ENCODE measurements at regions not wholly inside any gene's neighbourhood (a gene's known extent, or its start where the extent isn't known, plus 50 kb on each side); places are given as distances from the start of the nearest gene placed in this dataset.
"Not testable (repeated sequence)": the region's sequence is repeated elsewhere in the genome, so short reads cannot be mapped to it uniquely, and the experiment has no call there.

DNA sequence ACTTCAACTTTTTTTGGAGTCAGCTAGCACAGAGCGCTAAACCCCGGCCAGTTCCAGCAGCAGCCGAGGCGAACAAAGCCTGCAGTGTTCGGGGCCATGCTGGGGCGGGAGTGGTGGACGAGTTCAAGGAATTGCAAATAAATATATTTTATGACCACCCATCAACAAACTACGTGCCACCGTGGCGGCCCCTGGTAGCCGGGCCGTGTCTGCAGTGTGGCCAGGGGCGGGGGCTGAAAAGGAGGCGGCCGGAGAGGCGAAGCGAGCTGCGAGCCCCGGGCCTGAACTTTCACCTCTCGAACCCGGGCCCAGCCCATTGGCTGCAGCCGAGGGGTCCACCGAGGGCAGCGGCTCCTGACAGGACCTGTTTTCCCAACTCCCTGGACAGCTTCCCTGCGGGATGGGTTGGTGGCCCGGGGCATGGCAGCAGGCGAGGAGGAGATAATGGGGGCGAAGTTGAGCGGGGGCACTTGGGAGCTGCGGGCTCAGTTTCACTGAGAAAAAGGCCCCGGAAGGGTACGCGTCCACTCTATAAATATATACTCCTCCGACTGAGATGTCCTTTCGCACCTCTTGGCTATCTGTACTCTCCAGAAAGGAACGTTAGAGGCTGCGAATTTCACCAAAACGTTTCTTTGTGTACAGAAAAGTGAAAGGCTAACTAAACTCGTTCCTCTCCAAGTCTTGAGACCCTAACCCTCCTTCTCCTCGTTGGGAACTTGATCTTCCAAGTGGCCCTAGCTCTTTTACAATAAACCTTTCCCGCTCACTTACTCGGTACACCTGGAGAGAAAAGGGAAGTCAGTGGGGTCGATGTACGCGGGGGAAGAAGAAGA is 164.6 kb upstream of the PPP1R3A start:
- intact Hi-C loops (cut with DNase I): loop anchor here (2.0 to 10.0 kb wide), 5 partner anchors 333 to 1591 kb away; partner anchors contain the start of gene MDFIC
- Histone ChIP-seq H3K4me1 (replicated peaks) (no peaks in the 10 kb centered on the region), H3K4me3 (peak overlapping the region; percentile 7 to 9), H3K27me3 (replicated peaks; ENCODE audit: insufficient read depth) (no peaks in the 10 kb centered on the region), H3K36me3 (no peaks in the 10 kb centered on the region), H3K9me3 (no peaks in the 10 kb centered on the region), H3K27ac (no peak overlapping the region)
- TF ChIP-seq POLR2A (IDR thresholded peaks at IDR 0.05): no peak
- TF ChIP-seq, protein P1, sequence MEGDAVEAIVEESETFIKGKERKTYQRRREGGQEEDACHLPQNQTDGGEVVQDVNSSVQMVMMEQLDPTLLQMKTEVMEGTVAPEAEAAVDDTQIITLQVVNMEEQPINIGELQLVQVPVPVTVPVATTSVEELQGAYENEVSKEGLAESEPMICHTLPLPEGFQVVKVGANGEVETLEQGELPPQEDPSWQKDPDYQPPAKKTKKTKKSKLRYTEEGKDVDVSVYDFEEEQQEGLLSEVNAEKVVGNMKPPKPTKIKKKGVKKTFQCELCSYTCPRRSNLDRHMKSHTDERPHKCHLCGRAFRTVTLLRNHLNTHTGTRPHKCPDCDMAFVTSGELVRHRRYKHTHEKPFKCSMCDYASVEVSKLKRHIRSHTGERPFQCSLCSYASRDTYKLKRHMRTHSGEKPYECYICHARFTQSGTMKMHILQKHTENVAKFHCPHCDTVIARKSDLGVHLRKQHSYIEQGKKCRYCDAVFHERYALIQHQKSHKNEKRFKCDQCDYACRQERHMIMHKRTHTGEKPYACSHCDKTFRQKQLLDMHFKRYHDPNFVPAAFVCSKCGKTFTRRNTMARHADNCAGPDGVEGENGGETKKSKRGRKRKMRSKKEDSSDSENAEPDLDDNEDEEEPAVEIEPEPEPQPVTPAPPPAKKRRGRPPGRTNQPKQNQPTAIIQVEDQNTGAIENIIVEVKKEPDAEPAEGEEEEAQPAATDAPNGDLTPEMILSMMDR (IDR thresholded peaks at IDR 0.05): no peak
- no peak for TF ChIP-seq POLR2AphosphoS5 (IDR thresholded peaks at IDR 0.05)
- WGBS: 23% methylated on average over 43 of the region's 45 CpGs
- no peak for DNase-seq (ENCODE audit: low spot score)

DNA sequence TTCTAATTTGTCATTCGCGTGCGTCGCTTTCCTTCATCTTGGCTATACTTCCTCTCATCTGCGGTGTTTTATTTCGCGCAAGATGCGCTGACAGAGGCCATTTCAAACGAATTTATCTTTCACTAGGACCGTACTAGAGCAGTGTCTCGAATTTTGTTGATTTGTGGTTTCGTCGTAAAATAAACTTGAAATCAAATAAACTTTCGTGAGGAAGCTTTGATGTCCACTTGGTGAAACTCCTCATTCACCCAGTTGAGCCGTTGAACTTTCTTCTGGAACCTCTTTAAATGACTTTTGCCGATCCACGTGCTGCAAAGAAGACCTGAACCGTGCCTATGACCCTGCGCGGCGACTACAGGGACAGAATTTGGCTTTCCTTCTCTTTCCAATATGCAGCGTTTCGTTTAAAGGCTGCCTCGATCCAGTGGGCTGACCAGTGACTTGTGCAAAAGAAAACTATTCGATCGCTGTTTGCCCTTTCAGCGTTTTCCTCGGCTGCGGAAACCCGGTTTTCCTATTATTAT is 163.9 kb upstream of the PPP1R3A start:
- Histone ChIP-seq H3K4me3 (peak overlapping the region in 1 of 2 donors; percentile 9), H3K9me3 (no peaks in the 10 kb centered on the region), H3K27ac (no peak overlapping the region), H3K36me3 (no peaks in the 10 kb centered on the region), H3K27me3 (replicated peaks; ENCODE audit: insufficient read depth) (no peaks in the 10 kb centered on the region), H3K4me1 (replicated peaks) (no peaks in the 10 kb centered on the region)
- 8% methylated on average over 30 of the region's 30 CpGs for WGBS
- intact Hi-C loops (cut with DNase I): loop anchor here (5.0 to 10.0 kb wide), 4 partner anchors 580 to 1592 kb away; partner anchors contain the start of gene MDFIC
- TF ChIP-seq POLR2AphosphoS5 (IDR thresholded peaks at IDR 0.05) (peak; percentile 4), POLR2A (IDR thresholded peaks at IDR 0.05) (no peak)
- no peak for DNase-seq (ENCODE audit: low spot score)

- no peak overlapping the region for H3K4me3 ChIP-seq
- H3K9me3 ChIP-seq: no peaks in the 10 kb centered on the region
- H3K4me1 ChIP-seq (replicated peaks): no peaks in the 10 kb centered on the region
- intact Hi-C loops (cut with DNase I): loop anchor here (5.0 to 10.0 kb wide), 4 partner anchors 580 to 1593 kb away; partner anchors contain the start of gene MDFIC
- DNase-seq (ENCODE audit: low spot score): no peak
- no peak overlapping the region for H3K27ac ChIP-seq
- WGBS: 29% methylated on average over 6 of the region's 6 CpGs
- TF ChIP-seq POLR2AphosphoS5 (IDR thresholded peaks at IDR 0.05) (peak; percentile 22), POLR2A (IDR thresholded peaks at IDR 0.05) (no peak)
- TF ChIP-seq, protein P1 (IDR thresholded peaks at IDR 0.05): peak; percentile 24 to 78 (median 60)
- H3K27me3 ChIP-seq (replicated peaks; ENCODE audit: insufficient read depth): no peaks in the 10 kb centered on the region
- H3K36me3 ChIP-seq: no peaks in the 10 kb centered on the region
Observed at GRCh38 chr7:114081606-114082425, 163.0 kb upstream of the PPP1R3A start.

DNA sequence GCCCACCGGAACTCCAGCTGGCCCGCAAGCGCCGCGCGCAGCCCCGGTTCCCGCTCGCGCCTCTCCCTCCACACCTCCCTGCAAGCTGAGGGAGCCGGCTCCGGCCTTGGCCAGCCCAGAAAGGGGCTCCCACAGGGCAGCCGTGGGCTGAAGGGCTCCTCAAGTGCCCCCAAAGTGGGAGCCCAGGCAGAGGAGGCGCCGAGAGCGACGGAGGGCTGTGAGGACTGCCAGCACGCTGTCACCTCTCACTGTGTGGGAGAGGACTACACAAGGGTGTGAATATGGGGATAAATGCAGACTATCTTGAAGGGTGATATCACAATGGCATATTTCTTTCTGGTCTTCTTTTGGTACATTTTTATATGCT is 158.3 kb upstream of the PPP1R3A start:
- 96% methylated on average over 9 of the region's 18 CpGs for WGBS
- H3K27ac ChIP-seq; DNase-seq (ENCODE audit: low spot score); H3K27me3 ChIP-seq (replicated peaks; ENCODE audit: insufficient read depth); H3K4me3 ChIP-seq; H3K9me3 ChIP-seq; intact Hi-C loops (cut with DNase I); H3K4me1 ChIP-seq (replicated peaks); H3K36me3 ChIP-seq: not testable (repeated sequence)

DNA sequence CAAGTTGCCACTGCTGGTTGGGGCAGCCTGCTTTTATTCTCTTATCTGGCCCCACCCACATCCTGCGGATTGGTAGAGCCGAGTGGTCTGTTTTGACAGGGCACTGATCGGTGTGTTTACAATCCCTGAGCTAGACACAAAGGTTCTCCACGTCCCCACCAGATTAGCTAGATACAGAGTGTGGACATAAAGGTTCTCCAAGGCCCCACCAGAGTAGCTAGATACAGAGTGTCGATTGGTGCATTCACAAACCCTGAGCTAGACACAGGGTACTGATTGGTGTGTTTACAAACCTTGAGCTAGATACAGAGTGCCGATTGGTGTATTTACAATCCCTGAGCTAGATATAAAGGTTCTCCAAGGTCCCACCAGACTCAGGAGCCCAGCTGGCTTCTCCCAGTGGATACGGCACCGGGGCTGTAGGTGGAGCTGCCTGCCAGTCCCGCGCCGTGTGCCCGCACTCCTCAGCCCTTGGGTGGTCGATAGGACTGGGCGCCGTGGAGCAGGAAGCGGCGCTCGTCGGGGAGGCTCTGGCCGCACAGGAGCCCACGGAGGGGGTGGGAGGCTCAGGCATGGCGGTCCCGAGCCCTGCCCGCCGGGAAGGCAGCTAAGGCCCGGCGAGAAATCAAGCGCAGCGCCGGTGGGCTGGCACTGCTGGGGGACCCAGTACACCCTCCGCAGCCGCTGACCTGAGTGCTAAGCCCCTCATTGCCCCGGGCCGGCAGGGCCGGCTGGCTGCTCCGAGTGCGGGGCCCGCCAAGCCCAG is 157.8 kb upstream of the PPP1R3A start:
- H3K36me3 ChIP-seq; H3K27me3 ChIP-seq (replicated peaks; ENCODE audit: insufficient read depth); H3K9me3 ChIP-seq; H3K27ac ChIP-seq; H3K4me3 ChIP-seq; H3K4me1 ChIP-seq (replicated peaks); intact Hi-C loops (cut with DNase I); DNase-seq (ENCODE audit: low spot score): not testable (repeated sequence)
- 94% methylated on average over 34 of the region's 38 CpGs for WGBS

DNA sequence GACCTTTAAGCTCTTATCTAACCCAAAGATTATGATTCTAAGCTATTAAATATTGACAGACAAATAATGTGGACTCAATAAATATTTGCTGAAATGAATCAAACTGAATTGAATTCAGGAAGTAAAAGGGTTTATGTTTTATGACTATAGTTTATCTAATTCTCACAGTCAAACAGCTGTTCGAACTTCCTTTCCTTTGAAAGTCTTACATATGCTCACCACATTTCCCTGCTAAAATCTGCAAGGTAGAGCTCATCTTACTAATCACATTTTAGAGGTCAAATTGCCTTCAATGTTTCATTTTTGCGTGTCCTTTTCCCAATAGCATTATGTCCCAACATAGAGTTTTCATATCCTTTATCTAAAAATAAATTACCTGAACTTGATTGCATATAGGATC is 154.9 kb upstream of the PPP1R3A start:
- intact Hi-C loops (cut with DNase I): no loop called here
- TF ChIP-seq, protein P1 (IDR thresholded peaks at IDR 0.05): no peak
- TF ChIP-seq POLR2A (IDR thresholded peaks at IDR 0.05): no peak
- TF ChIP-seq POLR2AphosphoS5 (IDR thresholded peaks at IDR 0.05): no peak
- H3K9me3 ChIP-seq: no peaks in the 10 kb centered on the region
- no peaks in the 10 kb centered on the region for H3K36me3 ChIP-seq
- 49% methylated on average over 2 of the region's 2 CpGs for WGBS
- H3K4me3 ChIP-seq: no peak overlapping the region
- H3K4me1 ChIP-seq (replicated peaks): no peaks in the 10 kb centered on the region
- no peaks in the 10 kb centered on the region for H3K27me3 ChIP-seq (replicated peaks; ENCODE audit: insufficient read depth)
- no peak for DNase-seq (ENCODE audit: low spot score)
- no peak overlapping the region for H3K27ac ChIP-seq
